ENCODE measurements at regions not wholly inside any gene's neighbourhood (a gene's known extent, or its start where the extent isn't known, plus 50 kb on each side); places are given as distances from the start of the nearest gene placed in this dataset.

GRCh38 chr4:171348090-171348489, 465.1 kb upstream of the GALNTL6 start (continued):
- no peak for TF ChIP-seq ZNF462 (CRISPR knock-in tag; IDR thresholded peaks at IDR 0.05)

GRCh38 chr4:171342646-171343045, 470.6 kb upstream of the GALNTL6 start:
- Histone ChIP-seq H3K27ac (ENCODE audit: low read depth) (no peak overlapping the region), H3K4me1 (ENCODE audit: insufficient read depth) (no peaks in the 10 kb centered on the region), H2AFZ (no peak overlapping the region), H4K20me1 (replicated peaks; ENCODE audit: insufficient read depth) (no peaks in the 10 kb centered on the region), H3K9me2 (ENCODE audit: insufficient read depth) (no peaks in the 10 kb centered on the region), H3F3A (replicated peaks; ENCODE audit: low read depth) (no peaks in the 10 kb centered on the region), H3K4me3 (no peak overlapping the region), H3K79me2 (replicated peaks; ENCODE audit: insufficient read depth) (no peaks in the 10 kb centered on the region), H3K27me3 (ENCODE audit: insufficient read depth) (no peaks in the 10 kb centered on the region), H3K4me2 (no peak overlapping the region; the same call in 1 of the 2 replicates), H3K36me3 (ENCODE audit: insufficient read depth) (no peaks in the 10 kb centered on the region)
- H3K27me3 Mint-ChIP-seq (ENCODE audit: insufficient read depth, low read depth, poor library complexity): no peaks in the 10 kb centered on the region
- no peaks in the 10 kb centered on the region for H3K9me3 Mint-ChIP-seq
- H3K27ac Mint-ChIP-seq: no peak overlapping the region
- ATAC-seq (no peak), DNase-seq (ENCODE audit: low spot score) (no peak)
- H3K4me3 Mint-ChIP-seq: no peak overlapping the region
- TF ChIP-seq CTCF (conservative IDR thresholded peaks at IDR 0.05; ENCODE audit: low read depth in 2 of 2) (no peak), EZH2 (IDR thresholded peaks at IDR 0.05; ENCODE audit: low read depth, unreplicated experiment) (no peak), ZNF114 (CRISPR knock-in tag; IDR thresholded peaks at IDR 0.05) (no peak), STAT1 (IDR thresholded peaks at IDR 0.05; ENCODE audit: unreplicated experiment) (no peak)
- H3K36me3 Mint-ChIP-seq (ENCODE audit: low read depth): no peaks in the 10 kb centered on the region
- peaks cover 5% of the 10 kb centered on the region; the same call in 2 of the 3 replicates for H3K4me1 Mint-ChIP-seq

Data from GM23338 (cell line).